ENCODE measurements at regions not wholly inside any gene's neighbourhood (a gene's known extent, or its start where the extent isn't known, plus 50 kb on each side); places are given as distances from the start of the nearest gene placed in this dataset.
A peak's percentile ranks its signal among the peaks of the same experiment; 100 is the strongest.
"Not testable (repeated sequence)": the region's sequence is repeated elsewhere in the genome, so short reads cannot be mapped to it uniquely, and the experiment has no call there.

DNA sequence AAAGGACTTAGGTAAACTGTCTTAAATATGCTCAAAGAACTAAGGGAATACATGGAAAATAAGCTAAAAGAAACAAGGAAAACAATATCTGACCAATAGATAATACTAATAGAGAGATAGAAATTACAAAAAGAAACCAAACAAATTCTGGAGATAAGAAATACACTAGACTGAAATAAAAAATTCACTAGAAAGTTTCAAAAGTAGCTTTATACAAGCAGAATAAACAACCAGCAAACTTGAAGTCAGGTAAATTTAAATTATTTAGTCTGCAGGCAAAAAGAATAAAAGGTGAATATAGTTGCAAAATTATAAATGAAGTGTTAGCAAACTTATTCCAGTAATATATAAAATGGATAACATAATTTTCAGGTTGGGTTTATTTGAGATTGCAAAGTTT, 760.9 kb upstream of the INTU start:
- no peak for DNase-seq
- Histone ChIP-seq H3K27me3 (no peaks in the 10 kb centered on the region), H3K9me3 (no peaks in the 10 kb centered on the region), H3K4me3 (no peak overlapping the region), H3K36me3 (no peaks in the 10 kb centered on the region)

DNA sequence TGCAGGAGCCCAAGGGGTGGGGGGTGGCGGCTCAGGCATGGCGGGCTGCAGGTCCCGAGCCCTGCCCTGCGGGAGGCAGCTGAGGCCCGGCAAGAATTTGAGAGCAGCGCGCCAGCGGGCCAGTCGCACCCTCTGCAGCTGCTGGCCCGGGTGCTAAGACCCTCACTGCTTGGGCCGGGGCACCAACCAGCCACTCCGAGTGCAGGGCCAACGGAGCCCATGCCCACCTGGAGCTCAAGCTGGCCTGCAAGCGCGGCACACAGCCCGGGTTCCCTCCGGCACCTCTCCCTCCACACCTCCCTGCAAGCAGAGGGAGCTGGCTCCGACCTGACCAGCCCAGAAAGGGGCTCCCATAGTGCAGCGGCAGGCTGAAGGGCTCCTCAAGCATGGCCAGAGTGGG, 758.2 kb upstream of the INTU start:
- no peak for DNase-seq
- no peaks in the 10 kb centered on the region for H3K36me3 ChIP-seq

GRCh38 chr4:126888968-126889367, 743.8 kb upstream of the INTU start:
- Histone ChIP-seq H3K27me3 (no peaks in the 10 kb centered on the region), H3K36me3 (no peaks in the 10 kb centered on the region), H3K4me3 (no peak overlapping the region), H3K9me3 (no peaks in the 10 kb centered on the region)
- DNase-seq, result no peak

More for the DNA sequence above, 758.2 kb upstream of the INTU start:
- no peaks in the 10 kb centered on the region for H3K9me3 ChIP-seq
- H3K4me3 ChIP-seq, result no peak overlapping the region
- no peaks in the 10 kb centered on the region for H3K27me3 ChIP-seq

- H3K27me3 ChIP-seq, result no peaks in the 10 kb centered on the region
- H3K36me3 ChIP-seq, result no peaks in the 10 kb centered on the region
- no peaks in the 10 kb centered on the region for H3K9me3 ChIP-seq
- no peak for DNase-seq
- H3K4me3 ChIP-seq, result no peak overlapping the region
Measured at GRCh38 chr4:126890383-126890782, 742.4 kb upstream of the INTU start.

- DNase-seq, result no peak
- no peak overlapping the region for H3K4me3 ChIP-seq
Measured at GRCh38 chr4:126890994-126891393, 741.8 kb upstream of the INTU start.

DNA sequence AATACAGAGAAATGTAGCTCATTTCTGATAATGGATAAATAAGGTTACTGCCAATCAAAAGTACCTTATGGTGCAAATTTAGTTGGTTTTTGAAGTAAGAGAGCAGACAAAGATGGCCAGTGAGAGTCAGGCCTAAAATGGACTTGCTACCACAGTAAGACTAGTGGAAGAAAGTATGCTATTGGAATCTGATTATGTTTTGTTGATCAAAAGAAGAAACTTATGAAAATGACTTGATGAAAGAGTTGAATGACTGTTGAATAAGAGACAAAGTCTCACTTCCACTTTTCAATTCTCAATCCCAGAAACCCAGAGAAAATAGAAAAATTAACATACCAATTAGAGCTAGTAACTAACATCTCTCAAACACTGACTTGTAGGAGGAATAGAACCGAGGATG, 737.8 kb upstream of the INTU start:
- no peak for DNase-seq
- H3K9me3 ChIP-seq, result no peaks in the 10 kb centered on the region; the same call in 1 of the 2 replicates
- H3K27me3 ChIP-seq, result no peaks in the 10 kb centered on the region
- H3K4me3 ChIP-seq, result no peak overlapping the region
- H3K36me3 ChIP-seq, result no peaks in the 10 kb centered on the region

More at GRCh38 chr4:126890994-126891393, 741.8 kb upstream of the INTU start:
- no peaks in the 10 kb centered on the region for H3K36me3 ChIP-seq
- H3K27me3 ChIP-seq, result no peaks in the 10 kb centered on the region
- no peaks in the 10 kb centered on the region for H3K9me3 ChIP-seq

DNA sequence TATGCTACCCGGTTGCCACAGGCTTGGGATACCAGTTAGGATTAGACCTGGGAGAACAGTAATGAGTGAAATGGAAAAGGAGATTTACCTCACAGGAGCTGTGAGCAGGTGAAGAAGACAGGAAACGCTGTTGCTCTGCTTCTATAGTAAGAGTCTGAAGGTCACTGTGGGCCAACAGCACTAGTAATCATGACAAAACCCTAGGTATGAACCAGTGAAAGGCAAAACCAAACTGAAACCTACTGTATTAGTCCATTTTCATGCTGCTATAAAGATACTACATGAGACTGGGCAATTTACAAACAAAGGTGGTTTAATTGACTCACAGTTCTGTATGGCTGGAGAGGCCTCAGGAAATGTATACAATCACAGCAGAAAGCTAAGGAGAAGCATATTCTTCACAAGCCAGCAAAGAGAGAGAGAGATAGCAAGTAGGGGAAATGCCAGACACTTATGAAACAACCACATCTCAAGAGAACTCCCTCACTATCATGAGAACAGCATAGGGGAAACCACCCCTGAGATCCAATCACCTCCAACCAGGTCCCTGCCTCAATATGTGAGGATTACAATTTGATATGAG, 736.7 kb upstream of the INTU start:
- Histone ChIP-seq H3K4me3 (no peak overlapping the region), H3K36me3 (no peaks in the 10 kb centered on the region), H3K27me3 (no peaks in the 10 kb centered on the region), H3K9me3 (no peaks in the 10 kb centered on the region; the same call in 1 of the 2 replicates)
- DNase-seq, result no peak

DNA sequence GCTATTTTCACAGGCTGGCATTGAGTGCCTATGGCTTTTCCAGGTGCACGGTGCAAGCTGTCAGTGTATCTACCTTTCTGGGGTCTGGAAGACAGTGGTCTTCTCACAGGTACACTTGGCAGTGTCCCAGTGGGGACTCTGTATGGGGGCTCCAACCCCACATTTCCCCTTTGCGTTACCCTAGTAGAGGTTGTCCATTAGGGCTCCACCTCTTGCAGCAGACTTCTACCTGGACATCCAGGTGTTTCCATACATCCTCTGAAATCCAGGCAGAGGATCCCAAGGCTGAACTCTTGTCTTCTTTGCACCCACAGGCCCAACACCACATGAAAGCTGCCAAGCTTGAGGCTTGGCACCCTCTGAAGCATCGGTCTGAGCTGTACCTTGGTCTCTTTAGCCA, 735.7 kb upstream of the INTU start:
- no peak overlapping the region for H3K4me3 ChIP-seq
- no peaks in the 10 kb centered on the region for H3K27me3 ChIP-seq
- no peaks in the 10 kb centered on the region; the same call in 1 of the 2 replicates for H3K9me3 ChIP-seq
- H3K36me3 ChIP-seq, result no peaks in the 10 kb centered on the region
- no peak for DNase-seq

GRCh38 chr4:126898815-126899214, 733.9 kb upstream of the INTU start:
- Histone ChIP-seq H3K9me3 (no peaks in the 10 kb centered on the region; the same call in 1 of the 2 replicates), H3K36me3 (no peaks in the 10 kb centered on the region), H3K27me3 (no peaks in the 10 kb centered on the region), H3K4me3 (no peak overlapping the region)
- DNase-seq, result no peak

DNA sequence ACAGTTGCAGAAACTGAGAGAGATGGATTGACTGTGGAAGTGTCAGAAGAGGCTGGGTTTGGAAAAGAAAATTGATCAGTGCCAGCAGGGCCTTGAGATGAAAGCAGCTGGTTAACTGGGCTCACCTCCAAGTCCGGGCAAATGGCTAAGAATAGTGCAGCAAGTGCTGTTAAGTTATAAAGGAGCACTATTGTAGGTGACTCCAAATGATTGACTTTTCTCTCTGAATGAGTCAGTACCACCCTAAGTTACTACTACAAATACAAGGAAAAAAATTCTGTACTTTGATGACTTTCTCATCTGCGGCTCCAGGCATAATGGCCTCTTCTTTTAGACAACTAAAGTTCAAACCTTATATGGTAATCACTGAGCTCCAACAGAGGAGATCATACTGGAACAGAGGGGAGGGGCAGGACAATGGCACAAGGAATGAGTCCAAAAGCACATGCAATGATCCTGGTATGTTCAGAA, 733.4 kb upstream of the INTU start:
- DNase-seq, result peak; percentile 41
- no peaks in the 10 kb centered on the region; the same call in 1 of the 2 replicates for H3K9me3 ChIP-seq
- H3K27me3 ChIP-seq, result no peaks in the 10 kb centered on the region
- no peaks in the 10 kb centered on the region for H3K36me3 ChIP-seq
- H3K4me3 ChIP-seq, result no peak overlapping the region

DNA sequence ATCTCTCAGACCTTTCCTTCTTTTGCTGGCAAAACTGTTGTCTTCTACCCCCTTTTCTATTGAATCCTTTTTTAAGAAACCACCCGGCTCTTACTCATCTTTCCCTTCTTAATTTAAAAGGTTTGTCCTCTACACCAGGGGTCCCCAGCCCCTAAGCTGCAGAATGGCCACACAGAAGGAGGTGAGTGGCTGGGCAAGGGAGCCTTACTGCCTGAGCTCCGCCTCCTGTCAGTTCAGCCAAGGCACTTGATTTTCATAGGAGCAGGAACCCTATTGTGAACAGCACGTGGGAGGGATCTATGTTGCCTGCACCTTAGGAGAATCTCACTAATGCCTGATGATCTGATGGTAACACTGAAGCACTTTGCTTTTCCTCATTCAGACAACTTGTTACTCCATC, 726.3 kb upstream of the INTU start:
- no peak for DNase-seq
- no peak overlapping the region for H3K4me3 ChIP-seq
- H3K36me3 ChIP-seq, result no peaks in the 10 kb centered on the region
- no peaks in the 10 kb centered on the region for H3K9me3 ChIP-seq
- H3K27me3 ChIP-seq, result no peaks in the 10 kb centered on the region

DNA sequence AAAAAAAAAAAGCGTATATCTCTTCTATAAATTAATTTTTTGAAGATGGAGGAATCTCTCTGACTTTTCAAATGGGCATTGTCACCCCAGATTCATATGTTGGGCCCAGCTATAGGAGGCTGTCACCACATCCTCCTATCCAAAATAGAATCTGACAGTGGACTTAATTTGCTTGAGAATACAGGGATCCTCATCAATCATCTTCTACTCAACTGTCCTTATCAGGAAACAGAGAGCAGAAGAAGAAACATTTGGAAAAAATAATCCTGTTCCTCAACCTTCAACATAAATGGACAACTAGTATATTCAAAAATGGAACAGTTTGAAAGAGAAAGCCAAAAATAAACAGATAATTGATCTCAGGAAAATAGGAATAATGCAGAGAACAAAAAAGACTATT, 725.4 kb upstream of the INTU start:
- Histone ChIP-seq H3K36me3 (no peaks in the 10 kb centered on the region), H3K27me3 (no peaks in the 10 kb centered on the region), H3K9me3 (no peaks in the 10 kb centered on the region), H3K4me3 (no peak overlapping the region)
- no peak for DNase-seq

GRCh38 chr4:126916049-126916625, 716.6 kb upstream of the INTU start:
- no peaks in the 10 kb centered on the region for H3K36me3 ChIP-seq
- H3K4me3 ChIP-seq, result no peak overlapping the region
- H3K9me3 ChIP-seq, result no peaks in the 10 kb centered on the region
- no peak for DNase-seq
- H3K27me3 ChIP-seq, result no peaks in the 10 kb centered on the region

DNA sequence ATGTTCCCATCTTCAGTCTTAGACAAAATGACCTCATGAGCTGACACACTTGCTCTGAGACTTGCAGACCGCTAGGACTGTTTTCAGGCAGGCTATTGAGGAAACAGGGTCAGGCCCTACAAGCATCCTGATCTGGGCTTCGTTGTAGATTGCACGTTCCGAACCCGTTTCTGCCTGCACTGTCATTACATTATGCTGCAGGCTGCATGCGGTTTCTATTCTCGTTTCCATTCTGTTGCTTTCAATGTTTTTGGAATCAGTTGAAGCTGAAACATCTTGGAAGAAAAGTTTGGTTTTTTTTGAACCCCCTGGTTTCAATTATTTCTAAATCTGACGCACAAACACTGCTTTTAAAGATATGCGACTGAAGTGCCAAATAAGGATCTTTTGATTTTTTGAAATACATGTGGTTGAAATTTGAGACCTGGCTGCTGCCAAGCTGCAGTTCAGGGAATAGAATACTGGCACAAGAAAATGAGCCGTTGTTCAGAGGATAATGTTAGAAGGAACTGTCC, 716.1 kb upstream of the INTU start:
- H3K36me3 ChIP-seq, result no peaks in the 10 kb centered on the region
- peak; percentile 42 for DNase-seq
- no peaks in the 10 kb centered on the region for H3K9me3 ChIP-seq
- no peak overlapping the region for H3K4me3 ChIP-seq
- H3K27me3 ChIP-seq, result no peaks in the 10 kb centered on the region

DNA sequence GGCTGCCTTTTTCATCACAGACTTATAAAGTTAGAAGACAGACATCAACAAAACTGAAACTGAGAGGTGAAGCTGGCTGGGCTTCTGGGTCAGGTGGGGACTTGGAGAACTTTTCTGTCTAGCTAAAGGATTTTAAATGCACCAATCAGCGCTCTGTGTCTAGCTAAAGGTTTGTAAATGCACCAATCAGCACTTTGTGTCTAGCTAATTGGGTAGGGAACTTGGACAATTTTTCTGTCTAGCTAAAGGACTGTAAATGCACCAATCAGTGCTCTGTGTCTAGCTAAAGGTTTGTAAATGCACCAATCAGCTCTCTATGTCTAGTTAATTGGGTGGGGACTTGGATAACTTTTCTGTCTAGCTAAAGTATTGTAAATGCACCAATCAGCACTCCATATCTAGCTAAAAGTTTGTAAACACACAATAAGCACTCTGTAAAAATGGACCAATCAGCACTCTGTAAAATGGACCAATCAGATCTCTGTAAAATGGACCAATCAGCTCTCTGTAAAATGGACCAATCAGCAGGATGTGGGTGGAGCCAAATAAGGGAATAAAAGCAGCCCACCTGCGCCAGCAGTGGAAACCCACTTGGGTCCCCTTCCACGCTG, 710.3 kb upstream of the INTU start:
- DNase-seq, H3K27me3 ChIP-seq: not testable (repeated sequence)

GRCh38 chr4:126924237-126924636, 708.5 kb upstream of the INTU start:
- Histone ChIP-seq H3K9me3 (peaks cover 4% of the 10 kb centered on the region; the same call in 1 of the 2 replicates), H3K36me3 (no peaks in the 10 kb centered on the region), H3K27me3 (no peaks in the 10 kb centered on the region), H3K4me3 (no peak overlapping the region)
- no peak for DNase-seq

More for the DNA sequence above, 710.3 kb upstream of the INTU start:
- not testable (repeated sequence) for H3K9me3 ChIP-seq, H3K36me3 ChIP-seq, H3K4me3 ChIP-seq

DNA sequence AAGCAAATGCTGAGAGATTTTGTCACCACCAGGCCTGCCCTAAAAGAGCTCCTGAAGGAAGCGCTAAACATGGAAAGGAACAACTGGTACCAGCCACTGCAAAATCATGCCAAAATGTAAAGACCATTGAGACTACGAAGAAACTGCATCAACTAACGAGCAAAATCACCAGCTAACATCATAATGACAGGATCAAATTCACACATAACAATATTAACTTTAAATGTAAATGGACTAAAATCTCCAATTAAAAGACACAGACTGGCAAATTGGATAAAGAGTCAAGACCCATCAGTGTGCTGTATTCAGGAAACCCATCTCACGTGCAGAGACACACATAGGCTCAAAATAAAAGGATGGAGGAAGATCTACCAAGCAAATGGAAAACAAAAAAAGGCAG, 702.7 kb upstream of the INTU start:
- H3K4me3 ChIP-seq, H3K36me3 ChIP-seq, H3K27me3 ChIP-seq, DNase-seq, H3K9me3 ChIP-seq: not testable (repeated sequence)

DNA sequence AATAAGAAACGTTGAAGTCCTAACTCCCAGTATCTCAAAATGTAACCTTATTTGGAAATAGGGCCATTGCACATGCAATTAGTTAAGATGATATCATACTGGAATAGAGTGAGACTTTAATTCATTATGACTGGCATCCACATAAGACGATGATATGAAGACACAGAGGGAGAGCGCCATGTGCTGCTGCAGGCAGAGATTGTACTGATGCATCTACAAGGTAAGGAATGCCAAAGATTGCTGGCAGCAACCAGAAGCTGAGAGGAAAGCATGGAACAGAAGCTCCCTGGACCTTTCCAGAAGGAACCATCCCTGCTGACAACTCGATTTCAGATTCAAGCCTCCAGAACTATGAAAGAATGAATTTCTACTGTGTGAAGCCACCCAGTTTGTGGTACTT, 697.0 kb upstream of the INTU start:
- DNase-seq, result no peak
- Histone ChIP-seq H3K27me3 (no peaks in the 10 kb centered on the region), H3K36me3 (no peaks in the 10 kb centered on the region), H3K4me3 (no peak overlapping the region), H3K9me3 (no peaks in the 10 kb centered on the region)
